Lower lobe of right lung (tissue), 2 donors: ENCODE measurements at regions not wholly inside any gene's neighbourhood (a gene's known extent, or its start where the extent isn't known, plus 50 kb on each side); places are given as distances from the start of the nearest gene placed in this dataset.

Experiments
- ATAC-seq, 2 donors: fragments of 200-7000 bp; cut with Tn5 transposase; one replicate each; pipeline ENCODE4 v1.9.1; 2020 to 2022; ENCODE audit warnings: mild to moderate bottlenecking in 2 of 2, moderate library complexity in 2 of 2
- DNase-seq: peaks from one replicate; pipeline ENCODE4 v3.0.0-alpha.2; 2020
- H3K27ac ChIP-seq: fragments of 200-600 bp; one replicate; pipeline ENCODE4 v1.8.0; 2022
- H3K27me3 ChIP-seq: fragments of 200-600 bp; one replicate; pipeline ENCODE4 v1.8.0; 2022; ENCODE audit warnings: low read depth
- H3K36me3 ChIP-seq: fragments of 200-600 bp; one replicate; pipeline ENCODE4 v1.8.0; 2022; ENCODE audit warnings: mild to moderate bottlenecking
- H3K4me1 ChIP-seq: fragments of 200-600 bp; one replicate; pipeline ENCODE4 v1.8.0; 2022
- H3K4me3 ChIP-seq: fragments of 200-600 bp; one replicate; pipeline ENCODE4 v1.8.0; 2022; ENCODE audit warnings: mild to moderate bottlenecking
- H3K9me3 ChIP-seq: fragments of 200-600 bp; one replicate; pipeline ENCODE4 v1.8.0; 2022
- CTCF ChIP-seq: fragments of 200-600 bp; IDR thresholded peaks from one replicate; pipeline ENCODE4 v1.8.0; 2022; ENCODE audit warnings: antibody characterized with exemption, mild to moderate bottlenecking
- intact Hi-C: fragments of 100-400 bp; cut with DNase I; formaldehyde crosslinking; loops from one replicate; pipeline ENCODE4 v1.11.0; 2022
- donor health status: DM: no; HTN: yes; CAD: no; lungs with severe emphysema.

- ATAC-seq (peak; percentile 41 to 50), DNase-seq (no peak)
- peak; percentile 35 for TF ChIP-seq CTCF
- Histone ChIP-seq H3K9me3 (no peaks in the 10 kb centered on the region), H3K36me3 (no peaks in the 10 kb centered on the region), H3K27me3 (peaks cover 11% of the 10 kb centered on the region), H3K4me3 (no peak overlapping the region), H3K4me1 (no peaks in the 10 kb centered on the region), H3K27ac (no peak overlapping the region)
- intact Hi-C loops = no loop called here
Observed at GRCh38 chr1:11364170-11364569, 91.2 kb downstream of the UBIAD1 start.

- no peaks in the 10 kb centered on the region for H3K36me3 ChIP-seq
Observed at GRCh38 chr1:11365744-11366387, 92.9 kb downstream of the UBIAD1 start.

GRCh38 chr1:11373029-11373894 lies 100.3 kb downstream of the UBIAD1 start:
- no peak overlapping the region for H3K27ac ChIP-seq
- intact Hi-C loops = no loop called here
- no peak for ATAC-seq
- H3K4me1 ChIP-seq = no peaks in the 10 kb centered on the region
- no peaks in the 10 kb centered on the region for H3K9me3 ChIP-seq
- no peak for DNase-seq
- no peak for TF ChIP-seq CTCF
- H3K36me3 ChIP-seq = no peaks in the 10 kb centered on the region
- no peak overlapping the region for H3K4me3 ChIP-seq
- peaks cover 16% of the 10 kb centered on the region for H3K27me3 ChIP-seq

More at GRCh38 chr1:11365744-11366387, 92.9 kb downstream of the UBIAD1 start:
- intact Hi-C loops = no loop called here
- H3K4me3 ChIP-seq = no peak overlapping the region
- no peaks in the 10 kb centered on the region for H3K9me3 ChIP-seq
- H3K27ac ChIP-seq = no peak overlapping the region
- no peak for TF ChIP-seq CTCF
- no peak for ATAC-seq
- peaks cover 17% of the 10 kb centered on the region for H3K27me3 ChIP-seq
- no peak for DNase-seq
- H3K4me1 ChIP-seq = no peaks in the 10 kb centered on the region

GRCh38 chr1:11373895-11374747 lies 101.1 kb downstream of the UBIAD1 start:
- H3K9me3 ChIP-seq = no peaks in the 10 kb centered on the region
- intact Hi-C loops = no loop called here
- no peaks in the 10 kb centered on the region for H3K36me3 ChIP-seq
- H3K27me3 ChIP-seq = peaks cover 16% of the 10 kb centered on the region
- H3K4me1 ChIP-seq = no peaks in the 10 kb centered on the region
- ATAC-seq (no peak), DNase-seq (no peak)
- no peak overlapping the region for H3K4me3 ChIP-seq
- no peak for TF ChIP-seq CTCF
- H3K27ac ChIP-seq = no peak overlapping the region

- no peak overlapping the region for H3K27ac ChIP-seq
- no peaks in the 10 kb centered on the region for H3K4me1 ChIP-seq
- no peak overlapping the region for H3K4me3 ChIP-seq
Observed at GRCh38 chr1:11374748-11375110, 101.7 kb downstream of the UBIAD1 start.

More at GRCh38 chr1:11374748-11375110, 101.7 kb downstream of the UBIAD1 start:
- DNase-seq (no peak), ATAC-seq (no peak)
- Histone ChIP-seq H3K36me3 (no peaks in the 10 kb centered on the region), H3K9me3 (no peaks in the 10 kb centered on the region), H3K27me3 (peaks cover 11% of the 10 kb centered on the region)
- no peak for TF ChIP-seq CTCF
- intact Hi-C loops = no loop called here
